ENCODE measurements at regions not wholly inside any gene's neighbourhood (a gene's known extent, or its start where the extent isn't known, plus 50 kb on each side); places are given as distances from the start of the nearest gene placed in this dataset.

DNA sequence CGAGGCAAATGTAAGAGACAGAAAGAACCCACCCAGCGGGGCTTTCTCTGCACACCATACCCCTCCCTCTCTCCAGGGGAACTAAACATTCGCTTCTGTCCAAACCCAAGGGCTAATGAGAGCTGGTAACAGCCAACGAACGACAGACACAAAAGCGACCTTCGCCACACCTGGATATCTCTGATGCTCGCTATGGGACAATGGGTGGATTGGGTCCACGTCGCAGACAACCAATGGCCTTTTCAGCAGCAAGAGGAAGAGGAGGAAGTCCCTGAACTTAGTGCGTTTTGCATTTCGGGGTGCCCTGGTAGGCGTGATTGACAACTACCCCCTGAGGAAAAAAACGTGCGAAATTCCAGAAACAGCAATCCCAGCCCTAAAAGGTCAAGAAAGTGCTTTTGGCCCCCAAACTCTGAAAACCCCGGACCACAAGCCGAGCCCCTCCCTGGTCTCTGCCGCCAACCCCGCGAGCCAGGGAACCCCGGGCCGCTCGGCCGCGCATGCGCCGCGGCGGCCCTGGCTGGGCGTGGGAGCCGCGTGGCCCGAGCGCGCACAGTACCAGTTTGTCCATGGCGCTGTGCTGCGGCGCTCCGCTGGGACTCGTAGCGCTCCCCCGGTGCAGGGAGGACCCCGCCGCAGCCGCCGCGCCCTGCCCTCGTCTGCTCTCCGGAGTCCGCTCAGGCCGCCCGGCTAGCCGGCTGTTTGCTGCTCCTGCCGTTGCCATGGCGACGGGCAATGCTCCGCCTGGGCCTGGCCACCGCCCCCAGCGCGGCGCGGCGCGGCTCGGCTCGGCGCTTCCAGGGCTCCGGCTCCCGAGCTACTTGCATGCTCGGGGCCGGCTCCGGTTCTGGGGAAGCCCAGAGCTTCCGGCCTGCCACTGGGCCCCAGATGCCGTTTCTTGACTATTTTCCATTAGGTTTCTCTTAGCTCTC, 66.9 kb upstream of the DNAH5 start:
- peak; percentile 74 for DNase-seq

DNA sequence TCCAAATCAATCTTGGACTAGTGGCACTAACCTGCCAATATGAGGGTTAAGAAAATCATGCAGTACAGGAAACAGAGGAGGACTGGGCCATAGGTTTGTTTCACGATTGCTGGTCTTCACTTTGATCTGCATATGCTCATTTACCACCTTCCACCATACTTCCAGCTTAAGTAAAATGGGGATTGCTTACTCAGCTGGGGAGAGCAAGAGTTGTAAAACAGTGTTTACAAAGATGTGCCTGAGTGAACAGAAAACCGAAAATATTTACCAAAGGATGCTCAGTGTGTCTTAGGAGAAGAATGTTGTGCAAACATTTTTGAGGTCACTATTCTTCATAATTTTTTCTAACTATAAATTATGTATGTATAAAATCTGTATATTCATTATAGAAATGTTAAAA, 65.1 kb upstream of the DNAH5 start:
- no peak for DNase-seq

DNA sequence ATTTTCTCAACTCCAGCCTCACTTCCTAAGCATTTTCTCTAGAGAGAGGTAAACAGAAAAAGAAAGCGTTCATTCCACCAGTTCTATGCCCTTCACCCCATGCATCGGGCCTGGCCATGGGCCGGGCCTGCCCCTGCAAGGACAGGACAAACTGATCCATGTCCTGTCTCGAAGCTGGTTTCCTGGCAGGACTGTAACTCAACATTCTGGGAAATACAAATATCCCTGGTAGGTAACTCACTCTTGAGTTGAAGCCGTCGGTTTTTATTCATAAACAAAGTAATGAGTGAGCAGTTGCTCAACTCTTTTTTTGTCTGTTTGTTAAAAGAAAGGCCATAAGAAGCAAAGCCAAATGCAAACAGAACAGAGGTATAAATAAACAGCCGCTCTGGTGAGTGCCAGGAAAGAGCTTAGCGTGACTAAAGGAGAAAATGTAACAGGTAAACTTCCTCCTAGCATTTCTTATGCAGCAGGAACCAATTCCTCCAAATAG, 64.4 kb upstream of the DNAH5 start:
- DNase-seq, result no peak

DNA sequence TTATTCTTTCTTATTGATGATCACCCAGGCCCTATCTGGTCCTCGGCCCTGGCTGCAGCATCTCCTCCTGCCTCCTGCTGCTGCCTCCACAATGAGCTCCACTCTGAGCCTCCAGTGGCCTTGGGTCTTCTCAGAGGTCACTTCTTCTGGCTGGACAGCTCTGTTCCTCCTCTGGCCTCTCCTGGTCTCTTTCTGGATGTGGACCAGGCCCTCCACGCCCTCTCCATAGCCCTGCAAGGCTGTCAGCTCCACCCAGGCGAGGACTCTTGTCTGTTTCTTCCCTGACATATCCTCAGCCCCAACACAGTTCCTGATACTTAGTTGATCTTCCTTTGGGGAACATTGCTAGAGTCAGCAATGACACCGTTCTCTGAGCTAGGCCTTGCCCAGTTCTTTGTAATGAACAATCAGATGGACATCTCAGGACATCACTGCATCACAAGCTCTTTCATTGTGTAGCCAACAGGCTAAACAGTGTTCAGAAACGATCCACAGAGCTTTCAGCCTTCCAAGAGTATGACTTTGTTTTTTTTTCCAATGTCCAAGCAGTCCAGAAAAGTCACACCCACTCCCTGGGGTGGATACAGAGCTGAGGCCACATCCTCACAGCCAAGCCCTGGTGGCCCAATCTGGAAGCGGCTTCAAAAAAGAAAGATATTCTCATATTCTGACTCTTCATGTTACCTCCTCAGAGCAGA, 62.5 kb upstream of the DNAH5 start:
- DNase-seq, result no peak

DNA sequence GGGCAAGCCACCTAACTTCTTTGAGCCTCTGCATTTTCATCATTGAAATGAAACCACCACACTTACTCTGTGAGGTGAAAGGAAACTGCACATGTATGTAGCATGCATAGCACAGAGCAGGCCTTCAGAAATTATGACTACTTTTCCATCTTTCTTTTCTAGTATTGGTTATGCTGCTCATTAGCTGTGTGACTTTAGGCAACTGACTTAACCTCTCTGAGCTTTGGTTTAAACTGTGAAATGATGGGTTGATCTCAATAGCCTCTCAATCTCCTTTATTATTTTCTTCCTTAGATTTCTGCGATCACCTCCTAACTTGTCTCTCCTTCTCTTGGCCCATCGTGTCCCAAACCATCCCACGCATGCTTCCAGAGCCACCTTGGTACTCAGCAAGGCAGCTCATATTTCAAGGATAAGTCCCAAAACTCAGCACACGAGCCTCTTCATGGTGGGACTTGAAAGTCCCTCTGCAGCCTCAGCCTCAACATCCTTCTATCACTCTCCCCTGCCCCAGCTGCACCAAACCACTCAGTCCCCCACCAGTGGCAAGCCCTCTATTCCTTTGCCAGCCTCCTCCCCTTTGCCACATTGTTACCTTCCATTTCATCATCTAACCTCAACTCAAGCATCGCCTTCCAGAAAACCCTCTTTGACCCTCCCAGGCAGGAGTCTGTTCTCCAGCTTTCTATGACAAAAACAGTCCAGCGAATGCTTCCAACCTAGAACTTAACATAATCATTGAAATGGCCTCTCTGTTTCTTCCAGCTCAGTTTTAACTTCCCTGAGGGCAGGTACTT, 60.3 kb upstream of the DNAH5 start:
- DNase-seq, result no peak

DNA sequence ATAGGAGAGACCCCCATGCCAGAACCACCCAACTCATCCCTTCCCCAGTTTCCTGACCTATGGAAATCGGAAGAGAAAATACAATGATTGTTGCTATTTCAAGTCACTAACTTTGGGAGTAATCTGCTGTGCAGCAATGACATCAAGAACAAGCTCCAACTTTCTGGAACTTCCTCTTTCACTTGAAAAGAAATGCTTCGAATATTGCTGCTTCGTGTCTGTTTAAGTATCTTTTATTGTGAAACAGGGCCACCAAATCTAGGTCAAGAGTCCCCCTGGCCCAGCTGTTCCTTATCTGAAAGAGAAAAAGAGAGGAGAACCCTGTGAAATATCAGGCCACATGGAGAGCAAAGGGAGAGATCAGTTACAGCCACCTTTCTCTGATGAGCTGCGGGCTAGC, 59.4 kb upstream of the DNAH5 start:
- DNase-seq, result no peak

DNA sequence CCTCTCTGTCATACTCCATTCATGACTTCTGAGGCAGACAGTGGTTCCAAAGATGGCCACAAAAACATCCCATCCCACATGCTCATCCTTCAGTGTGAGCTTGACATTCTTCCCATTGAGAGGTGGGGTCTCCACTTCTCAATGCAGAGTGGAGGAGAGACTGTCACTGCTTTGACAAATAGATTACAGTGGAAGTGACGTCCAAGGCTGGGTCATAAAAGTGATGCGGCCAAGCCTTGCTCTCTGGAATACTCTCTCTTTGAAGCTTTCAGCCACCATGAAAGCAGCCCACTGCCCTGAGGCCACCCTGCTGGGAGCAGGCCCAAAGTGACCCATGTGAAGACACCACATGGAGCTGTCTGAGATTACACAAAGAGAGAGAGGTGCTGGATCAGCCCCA, 59.0 kb upstream of the DNAH5 start:
- no peak for DNase-seq

DNA sequence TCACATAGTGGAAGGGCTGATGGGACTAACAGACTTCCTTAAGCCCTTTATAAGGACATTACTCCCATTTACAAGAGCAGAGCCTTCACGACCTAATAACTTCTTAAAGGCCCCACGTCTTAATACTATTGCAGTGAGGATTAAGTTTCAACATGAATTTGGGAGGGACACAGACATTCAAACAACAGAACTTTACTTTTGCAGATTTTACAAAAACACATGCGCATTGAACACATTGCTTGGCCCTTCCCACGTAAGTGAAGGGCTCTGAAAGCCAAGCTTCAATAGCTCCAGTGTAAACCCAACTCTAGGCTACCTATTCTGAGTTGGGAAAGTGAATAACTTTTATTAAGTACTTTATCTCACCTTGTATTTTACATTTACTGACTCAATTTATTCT, 53.8 kb upstream of the DNAH5 start:
- no peak for DNase-seq

DNA sequence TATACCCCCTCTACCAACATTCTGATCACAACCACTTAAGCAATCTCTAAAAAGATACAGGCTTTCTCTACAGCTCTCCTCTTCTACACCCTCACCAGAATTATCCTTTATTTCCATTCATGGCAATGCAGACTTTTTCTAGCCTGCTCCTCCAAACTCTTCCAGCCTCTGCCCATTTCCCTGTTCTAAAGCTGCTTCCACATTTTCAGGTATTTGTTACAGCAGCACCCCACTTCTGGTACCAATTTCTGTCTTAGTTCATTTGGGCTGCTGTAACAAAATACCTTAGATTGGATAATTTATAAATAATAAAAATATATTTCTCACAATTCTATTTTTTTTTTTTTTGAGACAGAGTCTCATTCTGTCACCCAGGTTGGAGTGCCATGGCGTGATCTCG, 53.0 kb upstream of the DNAH5 start:
- no peak for DNase-seq

DNA sequence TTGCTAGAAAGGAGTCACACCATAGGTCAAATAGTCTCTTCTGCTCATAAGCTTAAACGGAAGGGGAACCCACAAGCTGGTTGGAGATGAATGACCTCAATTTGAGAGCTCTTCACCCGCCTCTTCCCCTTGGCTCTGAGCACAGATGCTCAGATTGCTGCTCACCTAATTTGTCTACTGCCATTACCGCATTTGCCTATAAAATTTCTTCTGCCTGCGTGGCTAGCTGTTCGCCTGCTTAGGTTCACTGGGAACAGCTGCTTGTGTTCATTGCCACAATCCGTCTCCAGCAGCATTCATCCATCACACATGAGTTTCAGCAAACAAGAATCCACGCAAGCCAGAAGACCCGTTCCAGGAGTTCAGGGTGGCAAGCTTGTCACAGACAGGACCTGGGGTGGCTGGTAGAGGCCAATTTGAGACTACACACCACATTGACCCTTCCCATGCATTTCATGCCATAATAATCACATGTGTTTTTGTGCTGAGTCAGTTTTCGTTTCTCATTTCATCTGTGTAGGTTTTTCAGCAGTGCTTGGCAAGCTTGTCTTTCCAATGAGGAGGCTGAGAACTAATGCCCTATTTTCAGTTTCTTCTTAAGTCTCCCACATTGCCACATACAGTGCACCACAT, 50.2 kb upstream of the DNAH5 start:
- DNase-seq, result peak; percentile 94
